OCI-LY7 (cell line): ENCODE measurements at regions not wholly inside any gene's neighbourhood (a gene's known extent, or its start where the extent isn't known, plus 50 kb on each side); places are given as distances from the start of the nearest gene placed in this dataset.

Experiments used
- BruUV-seq: library from RNA; stranded (reverse); fragments of 400-500 nt; replicated peaks from 2 replicates; lab custom pipeline; 2021; lab: Mats Ljungman, UMichigan
- CTCF ChIA-PET: fragments of 300-600 bp; sonication (Branson Sonifier 250); formaldehyde crosslinking; loops from one replicate; lab custom pipeline; 2022; ENCODE audit warnings: antibody characterized with exemption; ENCODE audit not compliant: unreplicated experiment; lab: Charles Lee
- POLR2A ChIA-PET: fragments of 300-600 bp; sonication (Branson Sonifier 250); formaldehyde crosslinking; loops from one replicate; lab custom pipeline; 2022; ENCODE audit warnings: antibody characterized with exemption; lab: Charles Lee
- DNase-seq: peaks from one replicate; pipeline ENCODE4 v3.0.0-alpha.2; 2015; ENCODE audit warnings: low spot score
- H2AFZ ChIP-seq: fragments of 200-600 bp; sonication (generic), shearing (Covaris generic); 2 replicates; pipeline ENCODE4 v1.6.1; 2014; ENCODE audit warnings: mild to moderate bottlenecking, antibody characterized with exemption, low read length, moderate library complexity
- H3K27ac ChIP-seq: fragments of 200-600 bp; sonication (generic); 2 replicates; pipeline ENCODE4 v1.5.1; 2014; ENCODE audit warnings: mixed run types, low read depth, mild to moderate bottlenecking, moderate library complexity, low read length, inconsistent platforms; ENCODE audit not compliant: poor library complexity, severe bottlenecking
- H3K36me3 ChIP-seq: fragments of 200-600 bp; sonication (generic); 2 replicates; pipeline ENCODE4 v1.6.1; 2014; ENCODE audit warnings: mild to moderate bottlenecking, antibody characterized with exemption, low read length, moderate library complexity, mixed read lengths; ENCODE audit not compliant: insufficient read depth
- H3K4me1 ChIP-seq: fragments of 200-600 bp; sonication (generic); 2 replicates; pipeline ENCODE4 v1.5.1; 2014; ENCODE audit warnings: mild to moderate bottlenecking, low read length; ENCODE audit not compliant: insufficient read depth, poor library complexity, severe bottlenecking
- H3K4me2 ChIP-seq: fragments of 200-600 bp; sonication (generic); 2 replicates; pipeline ENCODE4 v1.6.1; 2014; ENCODE audit warnings: mild to moderate bottlenecking, low read length
- H3K4me3 ChIP-seq: fragments of 200-600 bp; sonication (generic); 2 replicates; pipeline ENCODE4 v1.5.1; 2014; ENCODE audit warnings: mild to moderate bottlenecking, low read depth, low read length; ENCODE audit not compliant: poor library complexity, severe bottlenecking
- H3K79me2 ChIP-seq: fragments of 200-600 bp; sonication (generic); 2 replicates; pipeline ENCODE4 v1.6.1; 2016; ENCODE audit warnings: low read depth, mild to moderate bottlenecking, low read length, moderate library complexity, mixed read lengths; ENCODE audit not compliant: insufficient read depth
- H3K9me2 ChIP-seq: fragments of 200-600 bp; sonication (generic); 2 replicates; pipeline ENCODE4 v1.6.1; 2016; ENCODE audit warnings: mild to moderate bottlenecking, low read length, mixed read lengths; ENCODE audit not compliant: insufficient read depth
- H3K9me3 ChIP-seq: fragments of 200-600 bp; sonication (generic); 2 replicates; pipeline ENCODE4 v1.6.1; 2014; ENCODE audit warnings: mild to moderate bottlenecking, mixed run types, low read length, mixed read lengths
- H4K20me1 ChIP-seq: fragments of 200-600 bp; sonication (generic); 2 replicates; pipeline ENCODE4 v1.6.1; 2014; ENCODE audit warnings: mild to moderate bottlenecking, antibody characterized with exemption, low read length, moderate library complexity, mixed read lengths; ENCODE audit not compliant: insufficient read depth
- EZH2phosphoT487 ChIP-seq: fragments of 200-600 bp; sonication (generic); IDR thresholded peaks from 2 replicates; pipeline ENCODE4 v1.6.1; 2018; ENCODE audit warnings: low read depth, borderline replicate concordance, mild to moderate bottlenecking, mixed run types, antibody characterized with exemption, low read length, moderate library complexity, mixed read lengths
- intact Hi-C: fragments of 100-400 bp; cut with micrococcal nuclease; formaldehyde crosslinking; loops from one replicate; pipeline ENCODE4 v1.10.0; 2022; ENCODE audit not compliant: unreplicated experiment
- TF ChIP-seq, protein P1 (sequence below): fragments of 200-600 bp; sonication (generic); conservative IDR thresholded peaks from 2 replicates; pipeline ENCODE4 v1.5.1; 2014; ENCODE audit warnings: mild to moderate bottlenecking, antibody characterized with exemption, low read length, moderate library complexity, mixed read lengths

DNA sequence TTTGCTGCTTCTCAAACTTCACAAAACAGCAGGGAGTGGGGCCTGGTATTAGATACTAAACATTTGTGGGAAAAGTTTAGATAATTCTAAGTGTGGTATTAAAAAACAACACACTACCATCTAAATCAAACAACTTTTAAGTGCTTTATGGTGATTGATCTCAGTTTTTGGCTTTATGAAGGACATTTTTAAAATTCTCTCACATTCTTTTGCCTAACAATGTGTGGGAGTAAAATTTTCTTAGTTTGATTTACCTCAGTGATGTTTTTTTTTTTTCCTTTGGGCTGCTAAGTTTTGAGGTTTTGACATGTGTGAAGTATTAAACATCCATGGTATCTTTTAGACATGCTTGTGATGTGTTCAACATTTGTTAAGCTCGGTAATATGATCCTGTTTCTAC, 116.2 kb downstream of the DISP1 start:
- H2AFZ ChIP-seq = no peak overlapping the region
- no peaks in the 10 kb centered on the region for H3K4me1 ChIP-seq
- no peaks in the 10 kb centered on the region for H4K20me1 ChIP-seq
- no peak overlapping the region for H3K27ac ChIP-seq
- H3K79me2 ChIP-seq = no peaks in the 10 kb centered on the region
- DNase-seq = no peak
- intact Hi-C loops = no loop called here
- no peak overlapping the region for H3K4me3 ChIP-seq
- no peak overlapping the region for H3K4me2 ChIP-seq
- CTCF ChIA-PET = no interaction called here
- POLR2A ChIA-PET = interaction anchor here (0.7 kb wide), 1 partner anchor 48 kb away, joined by 5 read pairs; no protein-coding TSS in a partner anchor
- TF ChIP-seq, protein P1, sequence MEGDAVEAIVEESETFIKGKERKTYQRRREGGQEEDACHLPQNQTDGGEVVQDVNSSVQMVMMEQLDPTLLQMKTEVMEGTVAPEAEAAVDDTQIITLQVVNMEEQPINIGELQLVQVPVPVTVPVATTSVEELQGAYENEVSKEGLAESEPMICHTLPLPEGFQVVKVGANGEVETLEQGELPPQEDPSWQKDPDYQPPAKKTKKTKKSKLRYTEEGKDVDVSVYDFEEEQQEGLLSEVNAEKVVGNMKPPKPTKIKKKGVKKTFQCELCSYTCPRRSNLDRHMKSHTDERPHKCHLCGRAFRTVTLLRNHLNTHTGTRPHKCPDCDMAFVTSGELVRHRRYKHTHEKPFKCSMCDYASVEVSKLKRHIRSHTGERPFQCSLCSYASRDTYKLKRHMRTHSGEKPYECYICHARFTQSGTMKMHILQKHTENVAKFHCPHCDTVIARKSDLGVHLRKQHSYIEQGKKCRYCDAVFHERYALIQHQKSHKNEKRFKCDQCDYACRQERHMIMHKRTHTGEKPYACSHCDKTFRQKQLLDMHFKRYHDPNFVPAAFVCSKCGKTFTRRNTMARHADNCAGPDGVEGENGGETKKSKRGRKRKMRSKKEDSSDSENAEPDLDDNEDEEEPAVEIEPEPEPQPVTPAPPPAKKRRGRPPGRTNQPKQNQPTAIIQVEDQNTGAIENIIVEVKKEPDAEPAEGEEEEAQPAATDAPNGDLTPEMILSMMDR = no peak
- TF ChIP-seq EZH2phosphoT487 = no peak
- no peaks in the 10 kb centered on the region for H3K9me3 ChIP-seq
- H3K36me3 ChIP-seq = no peaks in the 10 kb centered on the region
- BruUV-seq = no TSS peak
- no peaks in the 10 kb centered on the region for H3K9me2 ChIP-seq

DNA sequence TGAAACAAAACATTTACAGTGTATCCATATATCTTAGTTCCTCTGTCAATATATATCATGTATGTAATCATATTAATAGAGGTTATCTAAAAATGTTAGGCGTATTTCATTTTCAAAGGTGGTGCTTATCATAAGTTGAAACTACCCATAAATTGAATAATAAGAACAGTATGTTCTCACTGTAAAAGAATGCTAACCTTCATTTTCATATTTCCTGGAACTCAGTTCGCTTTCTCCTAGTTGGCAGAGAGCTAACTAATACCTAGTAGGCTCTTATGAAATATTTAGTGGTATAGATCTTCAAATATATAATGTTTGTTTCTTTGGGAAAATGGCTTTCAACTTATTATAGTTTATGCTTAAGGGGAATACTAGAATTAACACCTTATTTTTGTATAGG, 118.4 kb downstream of the DISP1 start:
- POLR2A ChIA-PET = no interaction called here
- CTCF ChIA-PET = no interaction called here
- no peak overlapping the region for H3K27ac ChIP-seq
- no peak for DNase-seq
- TF ChIP-seq, protein P1 = no peak
- TF ChIP-seq EZH2phosphoT487 = no peak
- no peaks in the 10 kb centered on the region for H3K9me2 ChIP-seq
- H3K4me1 ChIP-seq = no peaks in the 10 kb centered on the region
- H3K36me3 ChIP-seq = no peaks in the 10 kb centered on the region
- intact Hi-C loops = no loop called here
- BruUV-seq = no TSS peak
- H3K4me2 ChIP-seq = no peak overlapping the region
- no peaks in the 10 kb centered on the region for H4K20me1 ChIP-seq
- H3K4me3 ChIP-seq = no peak overlapping the region
- H3K79me2 ChIP-seq = no peaks in the 10 kb centered on the region
- H3K9me3 ChIP-seq = no peaks in the 10 kb centered on the region
- H2AFZ ChIP-seq = no peak overlapping the region

DNA sequence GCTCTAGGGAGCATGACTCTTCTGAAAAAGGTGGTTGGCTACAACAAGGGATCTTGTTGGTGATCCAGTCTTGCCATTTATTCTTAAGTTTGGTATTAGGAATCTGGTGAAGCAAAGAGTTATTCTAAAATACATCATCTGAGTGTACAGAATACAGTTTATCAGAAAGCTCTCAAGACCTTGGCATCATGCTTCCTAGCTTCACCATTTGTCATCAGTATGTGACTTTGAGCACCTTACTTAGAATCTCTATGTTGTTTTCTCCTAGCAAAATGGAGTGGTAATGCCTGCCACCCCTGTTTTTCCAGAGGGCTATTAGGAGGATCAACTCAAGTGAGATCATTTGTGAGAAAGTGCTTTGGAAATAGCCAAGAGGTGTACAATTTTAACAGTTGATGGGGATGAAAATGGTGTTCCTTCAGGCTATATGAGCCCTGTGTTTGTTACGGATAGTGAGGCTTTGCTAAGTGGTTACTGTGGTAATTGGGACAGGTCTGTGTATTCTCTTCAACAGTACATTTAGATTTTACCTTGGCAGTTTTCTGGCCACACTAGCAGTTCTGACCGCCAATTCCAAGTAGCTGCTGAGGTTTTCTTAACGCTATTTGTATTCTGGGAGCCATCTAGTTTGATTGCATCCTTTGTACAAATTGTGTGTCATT, 120.5 kb downstream of the DISP1 start:
- H3K27ac ChIP-seq = no peak overlapping the region
- no peak overlapping the region for H3K4me3 ChIP-seq
- H3K79me2 ChIP-seq = no peaks in the 10 kb centered on the region
- intact Hi-C loops = no loop called here
- H3K9me3 ChIP-seq = no peaks in the 10 kb centered on the region
- H4K20me1 ChIP-seq = no peaks in the 10 kb centered on the region
- H3K4me1 ChIP-seq = no peaks in the 10 kb centered on the region
- H3K9me2 ChIP-seq = no peaks in the 10 kb centered on the region
- BruUV-seq = no TSS peak
- H2AFZ ChIP-seq = no peak overlapping the region
- ChIA-PET POLR2A (no interaction called here), CTCF (no interaction called here)
- TF ChIP-seq, protein P1 = no peak
- no peak for TF ChIP-seq EZH2phosphoT487
- no peak for DNase-seq
- no peak overlapping the region for H3K4me2 ChIP-seq
- H3K36me3 ChIP-seq = no peaks in the 10 kb centered on the region
